Breast epithelium (tissue), 3 donors: ENCODE measurements at regions not wholly inside any gene's neighbourhood (a gene's known extent, or its start where the extent isn't known, plus 50 kb on each side); places are given as distances from the start of the nearest gene placed in this dataset.

Experiments used
- POLR2A ChIP-seq: fragments of 450-650 bp; IDR thresholded peaks from one replicate; pipeline ENCODE4 v1.6.1; 2016; ENCODE audit warnings: antibody characterized with exemption, mild to moderate bottlenecking, moderate library complexity
- TF ChIP-seq, protein P1 (sequence below), 3 donors: fragments of 450-650 bp; IDR thresholded peaks; one replicate each; pipeline ENCODE4 v1.5.1; 2016 to 2017; ENCODE audit warnings: antibody characterized with exemption in 3 of 3, mild to moderate bottlenecking in 3 of 3, moderate library complexity in 3 of 3

DNA sequence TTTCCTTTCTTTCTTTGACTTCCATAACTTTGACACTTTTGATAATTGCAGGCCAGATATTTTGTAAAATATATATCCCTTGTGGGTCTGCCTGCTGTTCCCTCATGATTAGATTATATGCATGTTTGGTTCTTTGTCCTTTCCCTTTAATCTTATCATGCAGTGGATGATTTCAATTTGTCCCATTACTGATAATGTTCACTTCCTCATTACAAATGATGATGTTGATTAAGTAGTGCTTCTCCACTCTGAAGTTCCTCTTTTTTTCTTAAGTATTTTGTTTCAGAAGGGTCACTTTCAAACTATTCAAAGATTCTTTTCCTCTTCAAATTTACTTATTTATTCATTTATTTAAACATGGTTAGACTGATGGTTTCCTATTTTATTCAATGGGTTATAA lies 898.1 kb downstream of the XPNPEP1 start:
- TF ChIP-seq POLR2A = no peak
- TF ChIP-seq, protein P1, sequence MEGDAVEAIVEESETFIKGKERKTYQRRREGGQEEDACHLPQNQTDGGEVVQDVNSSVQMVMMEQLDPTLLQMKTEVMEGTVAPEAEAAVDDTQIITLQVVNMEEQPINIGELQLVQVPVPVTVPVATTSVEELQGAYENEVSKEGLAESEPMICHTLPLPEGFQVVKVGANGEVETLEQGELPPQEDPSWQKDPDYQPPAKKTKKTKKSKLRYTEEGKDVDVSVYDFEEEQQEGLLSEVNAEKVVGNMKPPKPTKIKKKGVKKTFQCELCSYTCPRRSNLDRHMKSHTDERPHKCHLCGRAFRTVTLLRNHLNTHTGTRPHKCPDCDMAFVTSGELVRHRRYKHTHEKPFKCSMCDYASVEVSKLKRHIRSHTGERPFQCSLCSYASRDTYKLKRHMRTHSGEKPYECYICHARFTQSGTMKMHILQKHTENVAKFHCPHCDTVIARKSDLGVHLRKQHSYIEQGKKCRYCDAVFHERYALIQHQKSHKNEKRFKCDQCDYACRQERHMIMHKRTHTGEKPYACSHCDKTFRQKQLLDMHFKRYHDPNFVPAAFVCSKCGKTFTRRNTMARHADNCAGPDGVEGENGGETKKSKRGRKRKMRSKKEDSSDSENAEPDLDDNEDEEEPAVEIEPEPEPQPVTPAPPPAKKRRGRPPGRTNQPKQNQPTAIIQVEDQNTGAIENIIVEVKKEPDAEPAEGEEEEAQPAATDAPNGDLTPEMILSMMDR (IDR thresholded peaks at IDR 0.05) = no peak
